Transverse colon (tissue), 4 donors: ENCODE measurements at regions not wholly inside any gene's neighbourhood (a gene's known extent, or its start where the extent isn't known, plus 50 kb on each side); places are given as distances from the start of the nearest gene placed in this dataset.

Experiments used
- CTCF ChIP-seq, 5 experiments: fragments of 200-600 bp in 3 of 5; fragments of 450-650 bp in 2 of 5; sonication (generic) in 3 of 5; IDR thresholded peaks; 1 replicate in 2 of 5; 2 replicates in 3 of 5; pipeline ENCODE4 v1.5.1; 2016 to 2017; ENCODE audit warnings: antibody characterized with exemption in 5 of 5, inconsistent platforms in 3 of 5, mild to moderate bottlenecking in 2 of 5, moderate library complexity in 1 of 5
- POLR2A ChIP-seq: fragments of 450-650 bp; IDR thresholded peaks from one replicate; pipeline ENCODE4 v1.6.1; 2016; ENCODE audit warnings: antibody characterized with exemption, mild to moderate bottlenecking, moderate library complexity
- POLR2AphosphoS5 ChIP-seq, 3 donors: sonication (generic); formaldehyde crosslinking; IDR thresholded peaks; one replicate each; pipeline ENCODE4 v1.6.1; 2016; ENCODE audit warnings: antibody characterized with exemption in 3 of 3

- TF ChIP-seq CTCF (IDR thresholded peaks at IDR 0.05) (no peak), POLR2AphosphoS5 (IDR thresholded peaks at IDR 0.05) (no peak), POLR2A (no peak)
These were observed 431.0 kb upstream of the ATP10A start for GRCh38 chr15:26294059-26294689.
